Calu3 (cell line): ENCODE measurements at regions not wholly inside any gene's neighbourhood (a gene's known extent, or its start where the extent isn't known, plus 50 kb on each side); places are given as distances from the start of the nearest gene placed in this dataset.
"Not testable (repeated sequence)": the region's sequence is repeated elsewhere in the genome, so short reads cannot be mapped to it uniquely, and the experiment has no call there.

Experiments
- BruUV-seq: library from RNA; stranded (reverse); fragments of 400-500 nt; replicated peaks from 2 replicates; lab custom pipeline; 2021; lab: Mats Ljungman, UMichigan
- CTCF ChIA-PET: fragments of 300-600 bp; sonication (Branson Sonifier 250); formaldehyde crosslinking; loops from one replicate; lab custom pipeline; 2022; ENCODE audit warnings: antibody characterized with exemption; lab: Charles Lee
- DNase-seq: peaks from one replicate; pipeline ENCODE4 v3.0.0; 2022
- H3K27ac Mint-ChIP-seq: one replicate; pipeline ENCODE4 v1.8.0; 2022; ENCODE audit warnings: mixed read lengths; ENCODE audit not compliant: unreplicated experiment
- H3K27me3 Mint-ChIP-seq: one replicate; pipeline ENCODE4 v1.8.0; 2022; ENCODE audit warnings: mixed read lengths; ENCODE audit not compliant: unreplicated experiment
- H3K36me3 Mint-ChIP-seq: one replicate; pipeline ENCODE4 v1.8.0; 2022; ENCODE audit warnings: mild to moderate bottlenecking, moderate library complexity, mixed read lengths; ENCODE audit not compliant: insufficient read depth, unreplicated experiment
- H3K4me1 Mint-ChIP-seq: one replicate; pipeline ENCODE4 v1.8.0; 2022; ENCODE audit warnings: mild to moderate bottlenecking, low read depth, mixed read lengths; ENCODE audit not compliant: unreplicated experiment
- H3K4me3 Mint-ChIP-seq: one replicate; pipeline ENCODE4 v1.8.0; 2022; ENCODE audit warnings: mild to moderate bottlenecking, low read depth, moderate library complexity, mixed read lengths; ENCODE audit not compliant: unreplicated experiment
- H3K9me3 Mint-ChIP-seq: one replicate; pipeline ENCODE4 v1.8.0; 2022; ENCODE audit warnings: low read depth, mixed read lengths; ENCODE audit not compliant: unreplicated experiment
- intact Hi-C: fragments of 100-400 bp; cut with micrococcal nuclease; formaldehyde crosslinking; loops from one replicate; pipeline ENCODE4 v1.10.0; 2022; ENCODE audit not compliant: unreplicated experiment
- TF ChIP-seq, protein P1 (sequence below): fragments of 200-600 bp; IDR thresholded peaks from one replicate; pipeline ENCODE4 v1.8.0; 2022; ENCODE audit warnings: antibody characterized with exemption; ENCODE audit not compliant: unreplicated experiment

DNA sequence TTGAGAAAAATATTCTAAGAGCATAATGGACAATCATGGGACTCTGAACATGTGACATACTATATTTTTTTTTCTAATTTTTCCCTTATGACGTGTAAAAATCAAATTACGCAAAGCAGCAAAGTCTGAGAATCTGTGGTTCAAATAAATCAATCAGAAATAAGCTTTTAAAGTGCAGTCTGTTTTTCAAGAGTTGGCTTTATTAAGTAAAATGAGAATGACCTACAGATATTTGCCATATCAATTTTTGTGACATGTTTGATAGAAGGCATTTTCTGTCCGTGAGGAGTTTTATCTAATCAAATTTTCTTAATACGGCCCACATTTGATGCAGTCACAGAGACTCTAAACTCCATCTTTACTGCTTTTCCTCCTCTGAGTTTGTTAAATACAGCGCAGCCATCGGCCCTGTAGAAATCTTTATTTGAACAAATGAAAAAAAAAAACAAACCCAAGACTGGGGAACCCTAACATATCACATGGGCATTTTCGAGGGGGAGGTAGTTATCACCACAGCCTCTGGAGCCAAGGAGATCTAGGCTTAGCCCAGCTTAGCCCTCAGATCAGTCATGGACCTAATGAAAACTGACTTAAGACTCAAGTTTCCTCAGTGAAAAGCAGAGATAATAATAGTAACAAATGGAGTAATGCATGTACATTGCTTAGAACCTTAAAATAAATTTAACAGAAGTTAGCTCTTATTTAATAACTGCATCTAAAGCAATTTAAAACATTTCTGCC, 263.6 kb upstream of the C9orf72 start:
- TF ChIP-seq, protein P1, sequence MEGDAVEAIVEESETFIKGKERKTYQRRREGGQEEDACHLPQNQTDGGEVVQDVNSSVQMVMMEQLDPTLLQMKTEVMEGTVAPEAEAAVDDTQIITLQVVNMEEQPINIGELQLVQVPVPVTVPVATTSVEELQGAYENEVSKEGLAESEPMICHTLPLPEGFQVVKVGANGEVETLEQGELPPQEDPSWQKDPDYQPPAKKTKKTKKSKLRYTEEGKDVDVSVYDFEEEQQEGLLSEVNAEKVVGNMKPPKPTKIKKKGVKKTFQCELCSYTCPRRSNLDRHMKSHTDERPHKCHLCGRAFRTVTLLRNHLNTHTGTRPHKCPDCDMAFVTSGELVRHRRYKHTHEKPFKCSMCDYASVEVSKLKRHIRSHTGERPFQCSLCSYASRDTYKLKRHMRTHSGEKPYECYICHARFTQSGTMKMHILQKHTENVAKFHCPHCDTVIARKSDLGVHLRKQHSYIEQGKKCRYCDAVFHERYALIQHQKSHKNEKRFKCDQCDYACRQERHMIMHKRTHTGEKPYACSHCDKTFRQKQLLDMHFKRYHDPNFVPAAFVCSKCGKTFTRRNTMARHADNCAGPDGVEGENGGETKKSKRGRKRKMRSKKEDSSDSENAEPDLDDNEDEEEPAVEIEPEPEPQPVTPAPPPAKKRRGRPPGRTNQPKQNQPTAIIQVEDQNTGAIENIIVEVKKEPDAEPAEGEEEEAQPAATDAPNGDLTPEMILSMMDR, result no peak
- intact Hi-C loops, result no loop called here
- no peaks in the 10 kb centered on the region for H3K4me1 Mint-ChIP-seq
- H3K4me3 Mint-ChIP-seq, result no peak overlapping the region
- no peaks in the 10 kb centered on the region for H3K9me3 Mint-ChIP-seq
- peaks cover 82% of the 10 kb centered on the region for H3K27me3 Mint-ChIP-seq
- DNase-seq, result no peak
- CTCF ChIA-PET, result no interaction called here
- H3K27ac Mint-ChIP-seq, result no peak overlapping the region
- H3K36me3 Mint-ChIP-seq, result no peaks in the 10 kb centered on the region
- BruUV-seq, result no TSS peak

DNA sequence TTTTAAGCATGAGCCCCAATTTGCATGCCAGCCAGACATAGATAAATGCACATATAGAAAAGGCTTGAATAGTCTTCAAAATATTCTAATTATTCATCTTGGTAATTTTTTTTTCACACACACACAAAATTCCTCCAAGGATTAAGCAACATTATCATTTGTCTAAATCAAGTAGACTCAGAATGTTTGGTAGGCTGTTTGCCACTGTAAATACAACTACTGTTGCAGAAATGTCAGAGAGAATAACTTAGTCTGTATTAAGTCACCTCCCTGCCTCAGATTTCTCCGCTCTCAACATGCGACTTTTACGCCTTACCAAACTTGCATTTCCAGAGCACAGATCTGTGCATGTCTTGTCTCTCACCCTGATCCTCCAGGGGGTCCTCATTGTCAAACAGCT, 265.6 kb upstream of the C9orf72 start:
- H3K9me3 Mint-ChIP-seq, result no peaks in the 10 kb centered on the region
- intact Hi-C loops, result no loop called here
- no peaks in the 10 kb centered on the region for H3K4me1 Mint-ChIP-seq
- no peak overlapping the region for H3K4me3 Mint-ChIP-seq
- BruUV-seq, result no TSS peak
- no peak overlapping the region for H3K27ac Mint-ChIP-seq
- H3K27me3 Mint-ChIP-seq, result peaks cover 66% of the 10 kb centered on the region
- DNase-seq, result no peak
- H3K36me3 Mint-ChIP-seq, result no peaks in the 10 kb centered on the region
- CTCF ChIA-PET, result no interaction called here
- TF ChIP-seq, protein P1, result no peak

DNA sequence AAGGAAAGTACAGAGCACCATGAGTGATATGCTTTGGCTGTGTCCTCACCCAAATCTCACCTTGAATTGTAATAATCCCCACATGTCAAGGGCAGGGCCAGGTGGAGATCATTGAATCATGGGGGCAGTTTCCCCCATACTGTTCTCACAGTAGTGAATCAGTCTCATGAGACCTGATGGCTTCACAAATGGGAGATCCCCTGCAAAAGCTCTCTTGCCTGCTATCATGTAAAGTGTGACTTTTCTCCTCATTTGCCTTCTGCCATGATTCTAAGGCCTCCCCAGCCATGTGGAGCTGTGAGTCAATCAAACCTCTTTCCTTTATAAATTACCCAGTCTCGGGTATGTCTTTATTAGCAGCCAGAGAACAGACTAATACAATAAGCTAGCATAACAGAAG, 266.5 kb upstream of the C9orf72 start:
- H3K9me3 Mint-ChIP-seq, DNase-seq, intact Hi-C loops, H3K4me1 Mint-ChIP-seq, H3K27ac Mint-ChIP-seq, CTCF ChIA-PET, BruUV-seq, H3K4me3 Mint-ChIP-seq, H3K36me3 Mint-ChIP-seq: not testable (repeated sequence)
- H3K27me3 Mint-ChIP-seq, result peaks cover 66% of the 10 kb centered on the region

DNA sequence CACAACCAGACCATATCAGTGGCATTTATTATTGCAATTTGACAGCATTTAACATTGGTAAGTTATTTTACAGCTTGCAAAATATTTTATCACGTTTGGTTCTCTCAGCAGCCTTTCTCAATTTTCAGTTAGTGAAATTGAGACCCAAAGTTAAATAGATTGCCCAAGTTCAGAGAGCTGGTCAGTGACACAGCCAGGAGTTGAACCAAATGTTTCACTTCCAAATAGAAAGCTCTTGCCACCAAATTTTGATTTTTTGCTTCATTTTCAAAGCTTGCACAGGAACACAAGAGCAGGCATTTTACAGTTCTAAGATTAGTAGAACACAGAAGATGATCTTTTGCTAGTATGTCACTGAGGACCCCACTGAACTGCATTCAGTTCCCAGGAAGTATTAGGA, 271.5 kb upstream of the C9orf72 start:
- H3K9me3 Mint-ChIP-seq, result no peaks in the 10 kb centered on the region
- H3K36me3 Mint-ChIP-seq, result no peaks in the 10 kb centered on the region
- no TSS peak for BruUV-seq
- H3K27ac Mint-ChIP-seq, result no peak overlapping the region
- TF ChIP-seq, protein P1, result no peak
- CTCF ChIA-PET, result interaction anchor here (0.6 kb wide), 1 partner anchor 17 kb away, joined by 3 read pairs; no protein-coding TSS in a partner anchor
- H3K4me3 Mint-ChIP-seq, result no peak overlapping the region
- intact Hi-C loops, result no loop called here
- no peaks in the 10 kb centered on the region for H3K4me1 Mint-ChIP-seq
- H3K27me3 Mint-ChIP-seq, result peaks cover 30% of the 10 kb centered on the region
- DNase-seq, result no peak

DNA sequence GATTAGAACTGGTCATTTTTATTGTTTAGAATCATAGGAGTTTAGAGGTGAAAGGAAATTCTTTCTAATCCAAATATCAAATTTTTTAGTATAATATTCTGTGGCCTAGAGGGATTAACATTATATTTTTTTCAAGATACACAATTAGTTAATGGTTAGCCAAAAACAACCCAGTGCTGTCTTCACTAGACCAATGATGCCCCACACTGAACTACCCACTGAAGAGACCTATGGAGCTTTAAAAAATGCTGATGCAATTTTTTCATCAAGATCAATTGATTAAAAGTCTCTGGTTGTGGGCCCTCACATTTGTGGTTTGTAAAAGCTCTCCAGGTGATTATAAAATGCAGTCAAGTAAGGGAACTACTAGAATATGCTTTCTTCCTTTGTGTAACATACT, 274.1 kb upstream of the C9orf72 start:
- H3K9me3 Mint-ChIP-seq, result no peaks in the 10 kb centered on the region
- intact Hi-C loops, result no loop called here
- no peaks in the 10 kb centered on the region for H3K4me1 Mint-ChIP-seq
- H3K27ac Mint-ChIP-seq, result no peak overlapping the region
- CTCF ChIA-PET, result no interaction called here
- no TSS peak for BruUV-seq
- no peaks in the 10 kb centered on the region for H3K36me3 Mint-ChIP-seq
- no peak overlapping the region for H3K4me3 Mint-ChIP-seq
- TF ChIP-seq, protein P1, result no peak
- DNase-seq, result no peak
- peaks cover 42% of the 10 kb centered on the region for H3K27me3 Mint-ChIP-seq
